Uterus (tissue), 2 donors: ENCODE measurements at regions not wholly inside any gene's neighbourhood (a gene's known extent, or its start where the extent isn't known, plus 50 kb on each side); places are given as distances from the start of the nearest gene placed in this dataset.

Source experiments
- CTCF ChIP-seq, 4 experiments: fragments of 200-600 bp in 2 of 4; fragments of 450-650 bp in 2 of 4; sonication (generic) in 2 of 4; IDR thresholded peaks; one replicate each; pipeline ENCODE4 v1.5.1; 2016 to 2019; ENCODE audit warnings: antibody characterized with exemption in 4 of 4, mild to moderate bottlenecking in 2 of 4, moderate library complexity in 1 of 4
- POLR2A ChIP-seq, 2 donors: fragments of 450-650 bp; IDR thresholded peaks; one replicate each; pipeline ENCODE4 v1.6.1; 2016; ENCODE audit warnings: antibody characterized with exemption in 2 of 2, mild to moderate bottlenecking in 1 of 2, moderate library complexity in 1 of 2

- TF ChIP-seq CTCF (IDR thresholded peaks at IDR 0.05) (no peak), POLR2A (IDR thresholded peaks at IDR 0.05) (no peak)
These were observed 58.9 kb upstream of the KY start for GRCh38 chr3:134709561-134710312.
